HepG2 (cell line): ENCODE measurements at regions not wholly inside any gene's neighbourhood (a gene's known extent, or its start where the extent isn't known, plus 50 kb on each side); places are given as distances from the start of the nearest gene placed in this dataset.

ENCODE experiments used
- ATAC-seq: fragments of 200-7000 bp; cut with Tn5 transposase; 3 replicates; pipeline ENCODE4 v1.9.1; 2020; ENCODE audit warnings: mild to moderate bottlenecking, moderate library complexity
- BruUV-seq: library from RNA; stranded (reverse); fragments of 400-500 nt; replicated peaks from 2 replicates; lab custom pipeline; 2021; lab: Mats Ljungman, UMichigan
- CTCF ChIA-PET: fragments of 300-600 bp; formaldehyde crosslinking; extraction: SDS; loops from one replicate; lab custom pipeline; 2021; ENCODE audit warnings: low total read pairs, inconsistent platforms, low intra/inter-chr PET ratio; lab: Yijun Ruan, JAX
- POLR2A ChIA-PET: fragments of 350-600 bp; sonication (Branson Sonifier 250); formaldehyde crosslinking; loops from one replicate; lab custom pipeline; 2020; ENCODE audit warnings: antibody characterized with exemption, inconsistent platforms; lab: Yijun Ruan, JAX
- DNase-seq: peaks from one replicate; pipeline ENCODE4 v3.0.0-alpha.2; 2015; ENCODE audit warnings: low spot score
- FAIRE-seq: peaks from 3 replicates; lab custom pipeline; 2011; peaks lifted over from hg19 to GRCh38; lab: Jason Lieb, UNC
- H2AFZ ChIP-seq: one replicate; pipeline ENCODE4 v1.6.1; 2011; ENCODE audit warnings: low read length, inconsistent platforms
- H3K27ac ChIP-seq: fragments of 300-600 bp; 3 replicates; pipeline ENCODE4 v1.8.0; 2011; ENCODE audit warnings: mixed run types, mild to moderate bottlenecking, mixed read lengths, low read length, inconsistent platforms; ENCODE audit not compliant: insufficient read depth; ENCODE audit errors: extremely low read length
- H3K27me3 ChIP-seq, 2 experiments: fragments of 200-600 bp in 1 of 2; 2 replicates in 1 of 2; 3 replicates in 1 of 2; pipeline versions ENCODE4 v1.6.0 to v1.8.0; 2011; ENCODE audit warnings: low read length in 2 of 2, mild to moderate bottlenecking in 2 of 2, moderate library complexity in 2 of 2, inconsistent platforms in 1 of 2; ENCODE audit not compliant: insufficient read depth in 2 of 2, control insufficient read depth in 1 of 2
- H3K36me3 ChIP-seq, 2 experiments: fragments of 200-600 bp in 1 of 2; replicated peaks in 1 of 2; 2 replicates in 1 of 2; 3 replicates in 1 of 2; pipeline versions ENCODE4 v1.5.1 to v1.8.0; 2011; ENCODE audit warnings: low read length in 2 of 2, inconsistent platforms in 1 of 2; ENCODE audit not compliant: insufficient read depth in 2 of 2, control insufficient read depth in 1 of 2
- H3K4me1 ChIP-seq: 2 replicates; pipeline ENCODE4 v1.5.1; 2012; ENCODE audit warnings: low read length, inconsistent platforms; ENCODE audit not compliant: insufficient read depth
- H3K4me2 ChIP-seq: 2 replicates; pipeline ENCODE4 v1.6.0; 2011; ENCODE audit warnings: low read depth, low read length, inconsistent platforms
- H3K4me3 ChIP-seq, 3 experiments: fragments of 200-600 bp in 1 of 3; sonication (generic), shearing (Covaris generic) in 1 of 3; replicated peaks in 1 of 3; 2 replicates each; pipeline ENCODE4 v1.5.1; 2011 to 2016; ENCODE audit warnings: low read length in 3 of 3, inconsistent platforms in 2 of 3, low read depth in 2 of 3, mild to moderate bottlenecking in 2 of 3, control low read depth in 1 of 3, mixed read lengths in 1 of 3; ENCODE audit not compliant: insufficient read depth in 1 of 3
- H3K79me2 ChIP-seq: one replicate; pipeline ENCODE4 v1.6.1; 2011; ENCODE audit warnings: low read length, inconsistent platforms; ENCODE audit not compliant: insufficient read depth
- H3K9ac ChIP-seq: 2 replicates; pipeline ENCODE4 v1.6.0; 2011; ENCODE audit warnings: mild to moderate bottlenecking, low read depth, low read length, inconsistent platforms; ENCODE audit not compliant: insufficient read depth
- H3K9me3 ChIP-seq: 2 replicates; pipeline ENCODE4 v1.5.1; 2012; ENCODE audit warnings: mild to moderate bottlenecking, low read length
- H4K20me1 ChIP-seq: 2 replicates; pipeline ENCODE4 v1.6.0; 2011; ENCODE audit warnings: inconsistent platforms, mild to moderate bottlenecking, low read length, moderate library complexity; ENCODE audit not compliant: insufficient read depth
- CBX1 ChIP-seq: IDR thresholded peaks from one replicate; pipeline ENCODE4 v1.6.1; 2016; ENCODE audit warnings: antibody characterized with exemption, low read depth
- KDM5B ChIP-seq: sonication (generic); formaldehyde crosslinking; IDR thresholded peaks from 2 replicates; pipeline ENCODE4 v1.4.0; 2020; ENCODE audit warnings: missing genetic modification reagents, mild to moderate bottlenecking, borderline replicate concordance
- MXD4 ChIP-seq: IDR thresholded peaks from 2 replicates; pipeline ENCODE4 v1.6.1; 2016; ENCODE audit warnings: mild to moderate bottlenecking, missing biosample characterization, missing genetic modification reagents
- TBX3 ChIP-seq: fragments of 450-650 bp; IDR thresholded peaks from 2 replicates; pipeline ENCODE4 v1.6.1; 2017; ENCODE audit warnings: antibody characterized with exemption, mild to moderate bottlenecking, inconsistent platforms, borderline replicate concordance
- ZNF276 ChIP-seq: sonication (generic); formaldehyde crosslinking; IDR thresholded peaks from 2 replicates; pipeline ENCODE4 v1.4.0; 2020; ENCODE audit warnings: mild to moderate bottlenecking, low read depth, missing genetic modification reagents
- ZNF407 ChIP-seq: sonication (generic); formaldehyde crosslinking; IDR thresholded peaks from one replicate; pipeline ENCODE4 v1.5.1; 2020; ENCODE audit warnings: mild to moderate bottlenecking, missing genetic modification reagents; ENCODE audit errors: not compliant biosample characterization
- ZNF496 ChIP-seq: sonication (generic); formaldehyde crosslinking; IDR thresholded peaks from 2 replicates; pipeline ENCODE4 v1.8.1; 2023; ENCODE audit warnings: mild to moderate bottlenecking, moderate library complexity, missing genetic modification reagents; ENCODE audit not compliant: insufficient replicate concordance
- ZNF530 ChIP-seq: sonication (generic); formaldehyde crosslinking; IDR thresholded peaks from 2 replicates; pipeline ENCODE4 v1.5.0; 2020; ENCODE audit warnings: low read depth, mild to moderate bottlenecking, missing genetic modification reagents
- ZNF619 ChIP-seq: sonication (generic); formaldehyde crosslinking; IDR thresholded peaks from 2 replicates; pipeline ENCODE4 v1.4.0; 2020; ENCODE audit warnings: mild to moderate bottlenecking, missing genetic modification reagents
- ZNF883 ChIP-seq: sonication (generic); formaldehyde crosslinking; IDR thresholded peaks from 2 replicates; pipeline ENCODE4 v1.5.1; 2020; ENCODE audit warnings: mild to moderate bottlenecking, missing genetic modification reagents; ENCODE audit errors: not compliant biosample characterization
- WGBS: methylation state at CpG from one replicate; pipeline ENCODE4 v1.1.6; 2017; ENCODE audit warnings: low lambda C conversion rate; 5-methylcytosine and 5-hydroxymethylcytosine counted together
- in situ Hi-C: cut with HindIII; loops from 2 replicates; pipeline ENCODE4 v1.10.0; 2017; ENCODE audit warnings: low pct_unique_long_range_greater_than_20kb; ENCODE audit not compliant: extremely low pct_ligation_motif_present
- intact Hi-C: fragments of 100-400 bp; cut with micrococcal nuclease; formaldehyde crosslinking; loops from one replicate; pipeline ENCODE4 v1.10.0; 2022; ENCODE audit not compliant: unreplicated experiment
- TF ChIP-seq, protein P1 (sequence below): sonication (generic); formaldehyde crosslinking; IDR thresholded peaks from 2 replicates; pipeline ENCODE4 v1.5.0; 2020; ENCODE audit warnings: mild to moderate bottlenecking, missing genetic modification reagents

DNA sequence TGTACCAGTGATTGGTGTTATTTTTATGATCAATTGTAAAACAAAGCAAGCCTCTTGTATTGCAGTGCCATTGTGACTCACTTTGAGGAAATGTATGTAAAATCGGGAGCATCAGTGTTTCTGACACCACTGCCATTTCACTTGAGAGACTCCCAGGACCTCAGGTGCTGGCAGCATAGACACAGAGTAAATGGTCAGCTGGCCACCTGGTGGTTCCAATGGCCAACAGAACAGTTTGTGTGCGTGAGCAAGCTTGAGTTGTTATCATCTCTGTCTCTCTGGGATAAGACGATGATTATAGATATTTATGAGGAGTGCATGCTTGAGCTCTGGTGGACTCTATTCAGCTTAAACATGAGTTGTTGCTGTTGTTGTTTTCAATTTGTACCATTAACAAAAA is 356.6 kb downstream of the GUCY2F start (continued):
- TF ChIP-seq, protein P1, sequence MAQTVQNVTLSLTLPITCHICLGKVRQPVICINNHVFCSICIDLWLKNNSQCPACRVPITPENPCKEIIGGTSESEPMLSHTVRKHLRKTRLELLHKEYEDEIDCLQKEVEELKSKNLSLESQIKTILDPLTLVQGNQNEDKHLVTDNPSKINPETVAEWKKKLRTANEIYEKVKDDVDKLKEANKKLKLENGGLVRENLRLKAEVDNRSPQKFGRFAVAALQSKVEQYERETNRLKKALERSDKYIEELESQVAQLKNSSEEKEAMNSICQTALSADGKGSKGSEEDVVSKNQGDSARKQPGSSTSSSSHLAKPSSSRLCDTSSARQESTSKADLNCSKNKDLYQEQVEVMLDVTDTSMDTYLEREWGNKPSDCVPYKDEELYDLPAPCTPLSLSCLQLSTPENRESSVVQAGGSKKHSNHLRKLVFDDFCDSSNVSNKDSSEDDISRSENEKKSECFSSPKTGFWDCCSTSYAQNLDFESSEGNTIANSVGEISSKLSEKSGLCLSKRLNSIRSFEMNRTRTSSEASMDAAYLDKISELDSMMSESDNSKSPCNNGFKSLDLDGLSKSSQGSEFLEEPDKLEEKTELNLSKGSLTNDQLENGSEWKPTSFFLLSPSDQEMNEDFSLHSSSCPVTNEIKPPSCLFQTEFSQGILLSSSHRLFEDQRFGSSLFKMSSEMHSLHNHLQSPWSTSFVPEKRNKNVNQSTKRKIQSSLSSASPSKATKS (CRISPR knock-in tag) = no peak

- ChIA-PET POLR2A (no interaction called here), CTCF (no interaction called here)
- WGBS = 0% methylated on average over 1 of the region's 4 CpGs
- ATAC-seq (no peak), DNase-seq (no peak), FAIRE-seq (no peak)
- no peaks in the 10 kb centered on the region for H3K79me2 ChIP-seq
- no TSS peak for BruUV-seq
- no peaks in the 10 kb centered on the region for H3K27me3 ChIP-seq
- no peaks in the 10 kb centered on the region for H4K20me1 ChIP-seq
- TF ChIP-seq ZNF496 (CRISPR knock-in tag) = no peak
- no peak for TF ChIP-seq MXD4
- no peak for TF ChIP-seq ZNF883 (CRISPR knock-in tag)
- TF ChIP-seq ZNF530 (CRISPR knock-in tag) = no peak
- no peak for TF ChIP-seq TBX3
- TF ChIP-seq CBX1 = no peak
- no peak for TF ChIP-seq ZNF276 (CRISPR knock-in tag)
- no peak for TF ChIP-seq KDM5B (CRISPR knock-in tag)
- no peak for TF ChIP-seq ZNF619 (CRISPR knock-in tag)
- no peak for TF ChIP-seq ZNF407 (CRISPR knock-in tag)
- H3K4me2 ChIP-seq = no peak overlapping the region
- no peak overlapping the region for H2AFZ ChIP-seq
- H3K9me3 ChIP-seq = no peaks in the 10 kb centered on the region
- H3K27ac ChIP-seq = no peak overlapping the region
- intact Hi-C loops = no loop called here
- in situ Hi-C loops = no loop called here
- no peak overlapping the region for H3K4me3 ChIP-seq
- H3K4me1 ChIP-seq = no peaks in the 10 kb centered on the region
- H3K36me3 ChIP-seq = no peaks in the 10 kb centered on the region
- H3K9ac ChIP-seq = no peak overlapping the region
Observed at GRCh38 chrX:109089359-109089758, 353.0 kb upstream of the IRS4 start.
